ENCODE measurements at regions not wholly inside any gene's neighbourhood (a gene's known extent, or its start where the extent isn't known, plus 50 kb on each side); places are given as distances from the start of the nearest gene placed in this dataset.

DNA sequence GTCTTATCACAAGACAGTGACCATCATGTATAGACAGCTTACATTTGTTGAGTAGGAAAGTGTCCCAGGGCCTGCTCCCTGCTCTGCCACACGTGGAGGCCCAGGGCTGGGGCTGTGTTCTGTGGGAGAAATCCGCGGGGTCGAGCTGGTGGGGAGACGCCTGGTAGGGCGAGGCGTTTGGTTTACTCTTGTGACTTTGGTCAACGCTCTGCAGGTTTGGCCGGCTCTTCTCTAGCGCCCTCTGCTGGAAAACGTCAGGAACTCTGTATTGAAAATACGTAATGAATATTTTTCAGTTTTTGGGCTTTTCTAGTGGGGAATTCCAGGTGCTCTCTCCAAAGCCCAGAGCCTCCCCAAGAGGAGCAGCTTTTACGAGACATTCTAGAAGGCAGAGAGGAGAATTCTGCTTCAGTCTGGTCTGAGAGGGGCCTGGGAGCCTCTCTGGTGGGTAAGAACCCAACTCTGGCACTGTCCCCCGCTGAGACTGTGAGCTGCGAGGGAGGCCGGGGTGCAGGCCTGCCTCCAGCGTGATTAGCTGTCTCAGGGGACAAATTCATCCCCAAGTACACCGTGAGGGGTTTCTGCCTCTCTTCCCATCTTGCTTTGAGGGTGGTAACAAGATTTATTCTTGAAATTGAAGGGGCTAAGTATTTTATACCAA, 112.6 kb upstream of the RALGAPA2 start:
- DNase-seq = peak; percentile 41

GRCh38 chr20:20823476-20823881, 111.0 kb upstream of the RALGAPA2 start:
- no peak for DNase-seq

- DNase-seq = no peak
Observed at GRCh38 chr20:20821484-20822260, 109.2 kb upstream of the RALGAPA2 start.

GRCh38 chr20:20820785-20821483, 108.5 kb upstream of the RALGAPA2 start:
- no peak for DNase-seq

DNA sequence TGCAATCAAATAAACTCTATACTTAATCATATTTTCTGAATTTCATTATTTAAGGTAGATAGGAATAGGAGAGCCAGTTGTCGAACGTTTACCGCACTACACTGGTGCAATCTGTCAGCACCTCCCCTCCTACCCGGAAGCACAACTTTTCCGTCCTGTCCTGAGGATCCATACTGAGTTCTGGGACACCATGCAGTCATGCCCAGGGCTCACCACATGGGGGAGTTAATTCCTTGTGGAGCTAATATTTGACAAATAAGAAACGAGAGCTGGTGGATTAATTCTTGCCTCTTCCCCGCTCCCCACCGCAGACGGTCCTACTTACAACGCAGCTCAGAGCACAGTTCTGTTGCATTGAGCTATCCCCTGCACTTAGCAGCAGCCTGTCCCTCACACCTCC, 107.7 kb upstream of the RALGAPA2 start:
- no peak for DNase-seq

- no peak for DNase-seq
Observed at GRCh38 chr20:20816969-20817755, 104.7 kb upstream of the RALGAPA2 start.

DNA sequence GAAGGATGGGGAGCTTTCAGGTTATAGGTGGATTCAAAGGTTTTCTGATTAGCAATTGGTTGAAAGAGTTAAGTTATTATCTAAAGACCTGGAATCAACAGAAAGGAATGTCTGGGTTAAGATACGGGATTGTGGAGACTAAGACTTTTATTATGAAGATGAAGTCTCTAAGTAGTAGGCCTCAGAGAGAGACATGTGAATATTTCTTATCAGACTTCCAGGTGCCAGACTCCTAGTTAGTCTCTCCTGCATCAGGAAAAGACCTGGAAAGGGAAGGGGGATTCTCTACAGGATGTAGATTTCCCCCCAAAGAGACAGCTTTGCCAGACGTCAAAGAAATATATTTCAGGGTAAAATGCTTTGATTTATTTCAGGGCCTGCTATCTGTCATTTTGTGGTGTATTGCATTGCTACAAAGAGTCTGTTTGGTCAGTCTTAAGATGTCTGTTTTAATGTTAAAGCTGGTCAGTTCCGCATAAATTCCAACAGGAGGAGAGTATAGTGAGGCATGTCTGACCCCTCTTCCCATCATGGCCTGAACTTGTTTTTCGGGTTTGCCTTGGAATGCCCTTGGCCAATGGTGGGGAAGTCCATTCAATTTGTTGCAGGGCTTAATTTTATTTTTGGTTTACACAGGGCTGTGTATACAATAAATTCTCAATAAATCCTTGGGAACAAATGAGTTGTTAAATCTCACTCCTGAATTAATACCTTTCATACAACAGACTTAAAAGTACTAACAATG, 103.4 kb upstream of the RALGAPA2 start:
- DNase-seq = no peak

- no peak for DNase-seq
Observed at GRCh38 chr20:20814685-20815084, 102.2 kb upstream of the RALGAPA2 start.

DNA sequence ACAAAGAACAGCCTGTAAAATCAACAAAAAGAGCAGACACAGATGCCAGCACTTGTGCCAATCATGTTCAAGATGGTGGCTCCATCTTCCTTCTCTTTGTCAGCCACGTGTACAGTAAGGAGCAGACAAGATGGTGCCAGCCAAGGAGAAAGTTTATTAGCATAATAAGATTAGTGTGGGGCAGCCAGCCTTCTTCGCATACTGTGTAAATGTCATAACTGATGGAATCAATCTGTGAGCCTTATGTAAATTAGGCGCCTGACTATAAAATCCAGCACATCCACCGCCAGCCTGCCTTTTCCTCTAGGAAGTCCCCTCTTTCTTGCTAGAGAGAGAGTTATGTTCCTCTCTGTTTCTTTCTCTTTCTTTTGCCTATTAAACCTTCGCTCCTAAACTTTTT, 99.7 kb upstream of the RALGAPA2 start:
- DNase-seq = no peak

GRCh38 chr20:20808016-20808415, 95.6 kb upstream of the RALGAPA2 start:
- DNase-seq = no peak

DNA sequence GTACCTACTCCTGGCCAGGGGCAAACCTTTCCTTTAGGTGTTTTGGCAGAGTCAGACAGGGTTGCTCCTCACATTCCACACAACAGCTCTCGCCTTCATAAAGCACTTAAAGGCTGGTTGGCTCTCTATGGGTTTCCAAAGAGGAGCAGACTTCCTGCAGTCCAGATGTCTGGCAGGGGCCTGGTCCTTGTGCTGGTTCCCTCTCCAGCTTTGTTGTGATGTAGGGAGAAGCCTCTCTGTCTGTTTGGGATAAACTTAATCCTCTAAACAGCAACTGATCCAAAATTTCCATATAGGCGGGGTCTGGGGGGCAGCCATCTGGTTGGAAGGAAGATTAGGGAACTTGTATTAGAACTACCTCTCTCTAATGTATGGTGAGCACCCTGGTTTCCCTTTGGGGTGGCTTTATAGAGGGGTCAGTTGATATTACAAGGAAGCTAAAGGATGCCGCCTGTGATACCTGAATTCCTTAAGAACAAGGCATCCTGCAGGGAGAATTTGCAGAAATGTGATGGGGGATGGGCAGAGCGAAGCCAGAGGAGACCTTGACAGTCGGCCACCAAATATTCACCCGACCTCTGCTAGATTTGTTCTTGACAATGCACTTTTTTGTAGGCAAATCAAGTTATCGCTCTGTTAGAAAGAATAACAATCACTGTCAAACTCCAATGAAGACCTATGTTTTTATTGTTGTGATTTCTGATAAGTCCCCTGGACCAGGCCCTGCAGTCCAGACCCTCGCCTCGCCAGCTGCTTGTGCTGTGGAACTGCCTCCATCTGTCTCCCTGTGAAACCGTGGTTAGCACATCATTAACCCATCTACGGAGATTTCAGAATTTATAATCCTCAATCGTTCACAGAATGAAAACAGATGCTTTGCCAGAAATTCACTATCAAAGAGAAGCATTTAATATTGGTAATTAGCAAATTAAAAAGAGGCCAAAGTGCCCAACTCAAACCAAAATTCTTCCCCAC, 94.0 kb upstream of the RALGAPA2 start:
- DNase-seq = no peak

- DNase-seq = no peak
Observed at GRCh38 chr20:20803011-20803410, 90.6 kb upstream of the RALGAPA2 start.

DNA sequence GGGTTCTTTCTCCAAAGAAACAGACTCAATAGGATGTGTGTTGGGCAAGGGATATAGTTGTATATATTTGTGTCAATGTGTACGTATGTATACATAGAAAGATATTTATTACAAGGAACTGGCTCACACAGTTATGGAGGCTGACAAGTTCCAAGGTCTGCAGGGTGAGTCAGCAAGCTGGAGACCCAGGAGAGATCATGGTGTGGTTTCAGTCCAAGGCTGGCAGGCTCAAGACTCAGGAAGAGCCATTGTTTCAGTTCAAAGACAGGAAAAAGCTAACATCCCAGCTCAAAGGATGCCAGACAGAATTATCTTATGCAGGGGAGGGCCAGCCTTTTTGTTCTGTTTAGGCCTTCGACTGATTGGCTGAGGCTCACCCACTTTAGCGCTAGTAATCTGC, 89.9 kb upstream of the RALGAPA2 start:
- DNase-seq = no peak

- no peak for DNase-seq
Observed at GRCh38 chr20:20799716-20800312, 87.4 kb upstream of the RALGAPA2 start.

GRCh38 chr20:20797521-20798310, 85.3 kb upstream of the RALGAPA2 start:
- DNase-seq = no peak

GRCh38 chr20:20796766-20797440, 84.5 kb upstream of the RALGAPA2 start:
- DNase-seq = no peak

DNA sequence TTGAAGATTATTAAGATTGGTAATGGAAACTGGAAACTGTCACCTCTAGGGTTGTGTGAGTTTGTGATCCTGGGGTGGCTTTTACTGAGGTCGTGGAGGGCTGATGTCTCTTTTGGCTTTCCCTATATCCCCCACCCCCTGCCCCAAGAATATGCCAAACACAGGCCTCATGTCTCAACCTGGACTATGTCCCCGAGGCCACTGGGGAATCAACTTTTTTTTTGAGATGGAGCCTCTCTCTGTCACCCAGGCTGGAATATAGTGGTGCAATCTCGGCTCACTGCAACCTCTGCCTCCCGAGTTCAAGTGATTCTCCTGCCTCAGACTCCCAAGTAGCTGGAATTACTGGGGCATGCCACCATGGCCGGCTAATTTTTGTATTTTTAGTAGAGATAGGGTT, 83.3 kb upstream of the RALGAPA2 start:
- DNase-seq = no peak

DNA sequence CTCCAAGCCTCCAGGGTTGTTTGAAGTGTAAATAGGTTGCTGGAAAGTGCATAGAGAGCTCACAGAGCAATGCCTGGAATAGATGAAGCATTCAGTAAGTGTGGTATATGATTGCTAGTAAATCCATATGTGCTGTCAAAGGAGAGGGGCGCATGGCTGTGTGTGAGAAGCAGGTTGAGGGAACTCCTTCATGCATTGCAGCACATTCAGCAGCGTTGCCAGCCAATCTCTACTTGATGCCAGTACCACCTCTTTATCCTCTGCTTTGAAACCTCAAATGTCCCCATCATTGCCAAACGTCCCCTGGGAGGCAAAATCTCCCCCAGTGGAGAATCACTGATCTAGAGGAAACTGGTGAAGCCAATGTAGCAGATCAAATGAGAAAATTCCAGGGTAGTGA, 82.7 kb upstream of the RALGAPA2 start:
- no peak for DNase-seq

GRCh38 chr20:20793591-20793990, 81.1 kb upstream of the RALGAPA2 start:
- no peak for DNase-seq

Measured in left kidney (tissue), 1 donor.